T-helper 1 cell treated with Interleukin-12 subunit alpha and Interleukin-12 subunit beta and Interleukin-4 antibody, amounts not matched to agents 30 ng/mL and 1 ng/mL, for 36 hours (primary cell): ENCODE measurements at regions not wholly inside any gene's neighbourhood (a gene's known extent, or its start where the extent isn't known, plus 50 kb on each side); places are given as distances from the start of the nearest gene placed in this dataset.
"Not testable (repeated sequence)": the region's sequence is repeated elsewhere in the genome, so short reads cannot be mapped to it uniquely, and the experiment has no call there.

Experiments used
- intact Hi-C: fragments of 100-400 bp; cut with micrococcal nuclease; formaldehyde crosslinking; loops from one replicate; pipeline ENCODE4 v1.15.1; 2024

GRCh38 chr17:445839-446238 is 93.2 kb upstream of the RPH3AL start, which contains the start of gene RFLNB:
RFLNB (minus strand) TSS chr17:445939.
- intact Hi-C loops, result not testable (repeated sequence)

- intact Hi-C loops, result no loop called here
Observed at GRCh38 chr17:444879-445454, 92.4 kb upstream of the RPH3AL start.

DNA sequence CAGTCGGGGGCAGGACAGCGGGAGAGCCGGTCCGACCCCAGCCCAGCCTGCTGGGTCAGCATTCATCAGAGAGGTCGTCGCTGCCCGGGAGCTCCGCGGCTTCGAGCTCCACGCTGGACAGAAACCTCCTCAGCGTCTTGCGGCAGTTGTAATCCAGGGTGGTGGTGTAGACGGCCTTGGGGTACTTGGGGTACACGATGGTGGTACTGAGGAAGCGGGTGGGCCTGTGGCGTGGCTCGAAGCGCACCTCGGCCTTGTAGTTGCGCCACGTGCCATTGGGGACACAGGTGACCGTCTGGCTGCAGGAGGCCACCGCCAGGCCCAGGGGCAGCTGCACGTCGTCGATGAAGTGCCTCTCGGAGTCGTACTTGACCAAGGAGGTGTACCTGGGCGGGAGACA is 90.5 kb upstream of the RPH3AL start:
- intact Hi-C loops, result no loop called here

- intact Hi-C loops, result no loop called here
Observed at GRCh38 chr17:441155-441950, 88.7 kb upstream of the RPH3AL start.

- intact Hi-C loops, result no loop called here
Observed at GRCh38 chr17:438191-438590, 85.6 kb upstream of the RPH3AL start.

GRCh38 chr17:437545-437944 is 84.9 kb upstream of the RPH3AL start:
- intact Hi-C loops, result no loop called here

- intact Hi-C loops, result no loop called here
Observed at GRCh38 chr17:436571-436970, 84.0 kb upstream of the RPH3AL start.

DNA sequence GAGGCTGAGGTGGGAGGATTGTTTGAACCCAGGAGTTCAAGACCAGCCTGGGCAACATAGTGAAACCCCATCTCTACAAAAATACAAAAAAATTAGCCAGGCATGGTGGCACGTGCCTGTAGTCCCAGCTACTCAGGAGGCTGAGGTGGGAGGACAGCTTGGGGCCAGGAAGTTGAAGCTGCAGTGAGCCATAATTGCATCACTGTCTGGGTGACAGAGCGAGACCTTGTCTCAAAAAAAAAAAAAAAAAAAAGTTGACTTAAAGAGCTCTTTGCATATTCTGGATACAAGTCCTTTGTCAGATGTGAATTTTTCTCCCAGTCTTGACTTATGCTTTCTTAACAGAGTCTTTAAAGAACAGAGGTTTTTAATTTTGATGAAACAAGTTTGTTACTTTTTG is 79.9 kb upstream of the RPH3AL start:
- intact Hi-C loops, result not testable (repeated sequence)

DNA sequence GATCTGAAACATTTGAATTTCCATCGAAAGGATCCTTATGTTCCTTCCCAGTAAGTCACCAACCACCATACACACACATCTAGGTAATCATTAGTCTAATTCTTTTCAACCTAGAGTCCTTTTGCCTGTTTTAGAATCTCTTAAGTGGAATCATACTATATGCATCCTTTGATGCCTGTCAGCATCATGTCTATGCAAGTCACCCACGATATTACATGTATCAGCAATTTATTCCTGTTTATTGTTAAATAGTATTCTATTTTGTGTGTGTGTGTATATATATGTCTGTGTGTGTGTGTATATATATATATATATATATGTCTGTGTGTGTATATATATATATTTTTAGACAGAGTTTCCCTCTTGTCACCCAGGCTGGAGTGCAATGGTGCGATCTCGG is 78.9 kb upstream of the RPH3AL start:
- intact Hi-C loops, result no loop called here

GRCh38 chr17:429589-429988 is 77.0 kb upstream of the RPH3AL start:
- intact Hi-C loops, result no loop called here

- intact Hi-C loops, result no loop called here
Observed at GRCh38 chr17:428414-428813, 75.8 kb upstream of the RPH3AL start.

GRCh38 chr17:427891-428290 is 75.3 kb upstream of the RPH3AL start:
- intact Hi-C loops, result no loop called here

DNA sequence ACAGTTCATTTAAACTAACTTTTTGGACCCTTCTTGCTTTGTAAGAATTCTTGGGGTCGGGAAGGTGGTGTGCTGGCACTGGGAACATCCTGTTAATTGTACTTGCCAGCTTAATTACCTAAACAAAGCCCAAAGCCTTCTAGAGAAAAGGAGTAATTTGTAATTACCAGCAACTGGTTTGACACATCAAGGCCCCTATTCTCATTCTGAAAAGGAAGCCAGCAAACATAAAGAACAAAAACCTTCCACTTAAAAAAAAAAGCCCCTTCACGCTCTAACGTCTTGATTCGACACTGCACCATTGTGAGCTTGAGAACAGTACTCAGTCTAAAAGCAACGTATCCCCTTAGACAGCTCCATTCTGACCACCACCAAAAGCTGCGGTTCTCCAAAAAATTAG is 74.7 kb upstream of the RPH3AL start:
- intact Hi-C loops, result no loop called here

DNA sequence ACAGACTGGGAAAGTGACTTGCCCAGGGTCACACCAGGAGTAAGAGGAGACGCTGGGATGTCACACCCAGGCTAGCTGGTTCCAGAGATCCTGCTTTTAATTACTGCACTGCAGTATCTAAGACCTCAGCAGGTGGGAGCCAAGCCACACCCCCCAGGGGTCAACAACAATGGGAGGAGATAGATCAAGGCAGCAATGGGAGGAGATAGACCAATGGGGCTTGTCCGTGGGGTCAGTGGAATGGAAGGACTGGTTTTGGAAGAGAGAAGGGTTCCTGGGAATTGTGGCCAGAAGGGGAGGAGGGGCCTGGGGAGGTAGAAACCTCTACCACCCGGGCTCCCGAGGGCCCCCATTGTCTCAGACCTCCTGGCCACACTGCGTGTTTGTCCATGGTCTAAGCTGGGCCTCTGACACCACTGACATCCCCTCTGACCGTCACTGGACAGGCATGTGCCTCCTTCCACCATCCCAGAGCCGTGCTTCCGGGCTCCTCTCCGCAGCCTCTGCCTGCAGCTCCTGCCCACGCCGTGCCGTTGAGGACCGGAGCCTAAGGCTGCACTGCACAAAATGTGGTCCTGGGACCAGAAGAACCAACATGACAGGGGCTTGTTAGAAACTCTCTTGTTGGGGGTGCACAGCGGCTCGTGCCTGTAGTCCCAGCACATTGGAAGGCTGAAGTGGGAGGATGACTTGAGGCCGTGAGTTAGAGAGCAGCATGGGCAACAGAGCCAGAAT is 69.8 kb upstream of the RPH3AL start:
- intact Hi-C loops, result no loop called here

- intact Hi-C loops, result no loop called here
Observed at GRCh38 chr17:420479-421175, 68.0 kb upstream of the RPH3AL start.

- intact Hi-C loops, result no loop called here
Observed at GRCh38 chr17:419073-419735, 66.6 kb upstream of the RPH3AL start.

- intact Hi-C loops, result loop anchor here (1.0 kb wide), 1 partner anchor 143 kb away; no protein-coding TSS in a partner anchor
Observed at GRCh38 chr17:418421-418751, 65.8 kb upstream of the RPH3AL start.

DNA sequence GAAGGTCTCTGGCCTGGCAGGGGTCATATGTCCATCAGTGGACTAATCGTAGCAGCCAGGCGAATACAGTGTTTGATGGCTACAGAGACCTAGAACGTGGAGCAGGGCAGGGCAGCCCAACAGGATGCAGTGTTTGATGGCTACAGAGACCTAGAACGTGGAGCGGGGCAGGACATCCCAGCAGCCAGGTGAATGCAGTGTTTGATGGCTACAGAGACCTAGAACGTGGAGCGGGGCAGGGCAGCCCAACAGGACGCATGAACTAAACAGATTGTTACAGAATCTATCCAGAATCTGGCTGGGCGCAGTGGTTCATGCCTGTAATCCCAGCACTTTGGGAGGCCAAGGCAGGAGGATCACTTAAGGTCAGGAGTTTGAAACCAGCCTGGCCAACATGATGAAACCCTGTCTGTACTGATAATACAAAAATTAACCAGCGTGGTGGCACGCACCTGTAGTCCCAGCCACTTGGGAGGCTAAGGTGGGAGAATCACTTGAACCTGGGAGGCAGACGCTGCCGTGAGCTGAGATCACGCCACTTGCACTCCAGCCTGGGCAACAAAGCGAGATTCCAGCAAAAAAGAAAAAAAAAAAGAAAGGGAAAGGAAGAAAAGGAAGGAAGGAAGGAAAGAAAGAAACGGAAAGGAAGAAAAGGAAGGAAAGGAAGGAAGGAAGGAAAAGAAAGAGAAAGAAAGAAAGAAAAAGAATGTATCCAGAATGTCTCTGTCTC is 65.2 kb upstream of the RPH3AL start:
- intact Hi-C loops, result loop anchor here (1.0 kb wide), 1 partner anchor 143 kb away; no protein-coding TSS in a partner anchor

- intact Hi-C loops, result loop anchor here (1.0 kb wide), 2 partner anchors 84 to 298 kb away; partner anchors contain the start of gene VPS53
Observed at GRCh38 chr17:416293-417206, 63.9 kb upstream of the RPH3AL start.
